Naive thymus-derived CD4-positive, alpha-beta T cell (primary cell): ENCODE measurements at regions not wholly inside any gene's neighbourhood (a gene's known extent, or its start where the extent isn't known, plus 50 kb on each side); places are given as distances from the start of the nearest gene placed in this dataset.

ENCODE experiments used
- ATAC-seq: fragments of 150-1000 bp; cut with Tn5 transposase; 2 replicates; pipeline ENCODE4 v1.10.0; 2021; ENCODE audit warnings: mild to moderate bottlenecking, moderate library complexity
- CTCF ChIA-PET: fragments of 350-600 bp; sonication (Branson Sonifier 250); formaldehyde crosslinking; loops from one replicate; lab custom pipeline; 2021; ENCODE audit warnings: antibody characterized with exemption; lab: Charles Lee
- POLR2A ChIA-PET: fragments of 350-600 bp; sonication (Branson Sonifier 250); formaldehyde crosslinking; loops from one replicate; lab custom pipeline; 2021; ENCODE audit warnings: antibody characterized with exemption, inconsistent platforms; lab: Charles Lee
- DNase-seq, 9 donors: peaks; one replicate each; pipeline versions ENCODE4 v3.0.0 to v3.0.0-alpha.2; 2020 to 2022; ENCODE audit warnings: mixed read lengths in 1 of 9
- H3K27ac ChIP-seq: one replicate; pipeline ENCODE4 v1.7.0; 2013; ENCODE audit warnings: mild to moderate bottlenecking, low read depth, low read length, moderate library complexity
- H3K27me3 ChIP-seq, 2 donors: one replicate each; pipeline ENCODE4 v1.7.0; 2013; ENCODE audit warnings: low read length in 2 of 2, mild to moderate bottlenecking in 2 of 2, moderate library complexity in 2 of 2; ENCODE audit not compliant: control insufficient read depth in 2 of 2, insufficient read depth in 2 of 2
- H3K36me3 ChIP-seq, 3 experiments: 1 replicate in 2 of 3; 2 replicates in 1 of 3; pipeline ENCODE4 v1.7.0; 2013; ENCODE audit warnings: low read length in 3 of 3, mild to moderate bottlenecking in 3 of 3, moderate library complexity in 1 of 3; ENCODE audit not compliant: insufficient read depth in 3 of 3, control insufficient read depth in 2 of 3
- H3K4me1 ChIP-seq, 2 donors: one replicate each; pipeline ENCODE4 v1.7.0; 2013; ENCODE audit warnings: low read length in 2 of 2, mild to moderate bottlenecking in 2 of 2, moderate library complexity in 1 of 2; ENCODE audit not compliant: control insufficient read depth in 2 of 2, insufficient read depth in 2 of 2
- H3K4me3 ChIP-seq: 2 replicates; pipeline ENCODE4 v1.7.0; 2013; ENCODE audit warnings: mild to moderate bottlenecking, low read length
- H3K9me3 ChIP-seq, 3 experiments: 1 replicate in 2 of 3; 2 replicates in 1 of 3; pipeline ENCODE4 v1.7.0; 2013; ENCODE audit warnings: low read length in 3 of 3; ENCODE audit not compliant: control insufficient read depth in 2 of 3
- H3K27ac Mint-ChIP-seq, 9 donors: one replicate each; pipeline ENCODE4 v1.8.0; 2020 to 2022; ENCODE audit warnings: mixed read lengths in 9 of 9, mild to moderate bottlenecking in 8 of 9, moderate library complexity in 5 of 9, inconsistent platforms in 2 of 9
- H3K27me3 Mint-ChIP-seq, 5 donors: one replicate each; pipeline ENCODE4 v1.8.0; 2021 to 2022; ENCODE audit warnings: mixed read lengths in 5 of 5, mild to moderate bottlenecking in 1 of 5
- H3K36me3 Mint-ChIP-seq, 5 donors: one replicate each; pipeline ENCODE4 v1.8.0; 2020 to 2022; ENCODE audit warnings: mixed read lengths in 5 of 5, mild to moderate bottlenecking in 3 of 5, inconsistent platforms in 1 of 5
- H3K4me1 Mint-ChIP-seq, 7 donors: one replicate each; pipeline ENCODE4 v1.8.0; 2020 to 2022; ENCODE audit warnings: mixed read lengths in 7 of 7, mild to moderate bottlenecking in 3 of 7, inconsistent platforms in 1 of 7
- H3K4me3 Mint-ChIP-seq, 10 donors: one replicate each; pipeline ENCODE4 v1.8.0; 2020 to 2022; ENCODE audit warnings: mild to moderate bottlenecking in 10 of 10, mixed read lengths in 10 of 10, moderate library complexity in 6 of 10, inconsistent platforms in 2 of 10
- H3K9me3 Mint-ChIP-seq, 11 donors: one replicate each; pipeline ENCODE4 v1.8.0; 2020 to 2022; ENCODE audit warnings: mixed read lengths in 11 of 11, mild to moderate bottlenecking in 4 of 11, inconsistent platforms in 1 of 11, moderate library complexity in 1 of 11
- intact Hi-C, 2 donors: fragments of 100-400 bp; cut with micrococcal nuclease; formaldehyde crosslinking; loops; one replicate each; pipeline ENCODE4 v1.15.1; 2023

- ATAC-seq, result no peak
Observed at GRCh38 chr9:75464726-75465125, 376.4 kb downstream of the OSTF1 start.

DNA sequence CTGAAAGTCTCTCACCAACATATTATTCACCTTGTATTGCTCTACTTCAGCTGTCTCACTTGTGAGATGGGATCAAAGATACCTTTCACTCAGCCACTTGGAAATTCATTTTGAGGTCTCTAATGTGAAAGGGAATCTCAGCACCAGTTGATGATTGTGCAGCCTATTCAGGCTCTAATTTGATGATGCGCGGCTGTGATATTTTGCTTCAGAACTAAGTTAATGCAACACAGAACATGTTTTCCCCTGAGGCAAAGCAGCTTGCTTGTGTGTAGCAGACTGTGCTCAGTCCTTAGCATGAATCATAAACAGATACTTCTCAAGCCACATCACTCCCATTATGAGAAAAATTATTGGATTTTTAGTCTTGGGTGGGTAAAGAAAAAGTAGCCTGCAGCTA is 378.8 kb downstream of the OSTF1 start:
- no peaks in the 10 kb centered on the region for H3K36me3 ChIP-seq
- POLR2A ChIA-PET, result no interaction called here
- H3K4me3 Mint-ChIP-seq, result no peak overlapping the region
- no peaks in the 10 kb centered on the region for H3K9me3 ChIP-seq
- intact Hi-C loops, result no loop called here
- no peaks in the 10 kb centered on the region for H3K4me1 ChIP-seq
- DNase-seq (no peak), ATAC-seq (no peak)
- H3K27ac Mint-ChIP-seq, result no peak overlapping the region
- H3K27me3 Mint-ChIP-seq, result peaks cover 0 to 19% (median 10%) of the 10 kb centered on the region in 5 donors
- H3K9me3 Mint-ChIP-seq, result peaks cover 0 to 3% (median 0%) of the 10 kb centered on the region in 11 donors
- CTCF ChIA-PET, result no interaction called here
- H3K27ac ChIP-seq, result no peak overlapping the region
- H3K4me3 ChIP-seq, result no peak overlapping the region
- no peaks in the 10 kb centered on the region for H3K27me3 ChIP-seq
- no peaks in the 10 kb centered on the region for H3K36me3 Mint-ChIP-seq
- H3K4me1 Mint-ChIP-seq, result no peaks in the 10 kb centered on the region

More at GRCh38 chr9:75464726-75465125, 376.4 kb downstream of the OSTF1 start:
- H3K36me3 ChIP-seq, result no peaks in the 10 kb centered on the region
- Mint-ChIP-seq H3K27ac (no peak overlapping the region), H3K9me3 (peaks cover 0 to 3% (median 0%) of the 10 kb centered on the region in 11 donors), H3K4me1 (no peaks in the 10 kb centered on the region), H3K4me3 (no peak overlapping the region), H3K27me3 (peaks cover 0 to 10% (median 0%) of the 10 kb centered on the region in 5 donors), H3K36me3 (no peaks in the 10 kb centered on the region)
- H3K27ac ChIP-seq, result no peak overlapping the region
- no peak for DNase-seq
- CTCF ChIA-PET, result no interaction called here
- no peaks in the 10 kb centered on the region for H3K4me1 ChIP-seq
- H3K4me3 ChIP-seq, result no peak overlapping the region
- POLR2A ChIA-PET, result no interaction called here
- intact Hi-C loops, result no loop called here
- H3K27me3 ChIP-seq, result no peaks in the 10 kb centered on the region
- H3K9me3 ChIP-seq, result no peaks in the 10 kb centered on the region

DNA sequence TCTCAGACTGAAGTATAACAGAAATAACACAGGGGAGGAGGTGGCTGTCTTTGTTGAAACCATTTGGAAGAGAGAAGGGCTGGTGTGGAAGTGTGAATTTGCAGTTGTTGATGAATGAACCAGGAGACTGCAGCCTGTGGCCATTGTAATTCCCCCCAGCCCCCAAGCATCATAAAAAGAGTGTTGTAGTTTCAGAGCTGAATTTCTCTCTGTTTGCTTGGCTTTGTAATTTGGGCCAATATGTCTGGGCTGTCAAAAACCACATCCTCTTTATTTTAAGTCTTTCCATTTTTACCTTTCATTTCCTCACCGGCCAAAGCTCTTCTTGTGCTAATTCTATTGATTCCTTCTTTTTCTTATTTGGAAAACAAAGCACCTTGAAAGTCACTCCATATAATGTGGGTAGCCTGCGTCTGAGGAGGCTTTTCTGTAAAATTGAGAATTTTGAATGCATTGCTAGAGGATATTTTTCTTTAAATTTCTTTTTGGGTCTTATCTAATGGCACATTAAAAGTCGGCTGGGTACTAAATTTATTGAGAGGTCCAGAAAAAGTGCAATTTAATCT is 383.3 kb downstream of the OSTF1 start:
- H3K4me1 Mint-ChIP-seq, result no peaks in the 10 kb centered on the region
- CTCF ChIA-PET, result no interaction called here
- POLR2A ChIA-PET, result no interaction called here
- peaks cover 0 to 5% (median 0%) of the 10 kb centered on the region in 11 donors for H3K9me3 Mint-ChIP-seq
- intact Hi-C loops, result no loop called here
- peaks cover 0 to 35% (median 19%) of the 10 kb centered on the region in 5 donors for H3K27me3 Mint-ChIP-seq
- no peaks in the 10 kb centered on the region for H3K36me3 Mint-ChIP-seq
- H3K36me3 ChIP-seq, result no peaks in the 10 kb centered on the region
- H3K9me3 ChIP-seq, result no peaks in the 10 kb centered on the region
- no peak overlapping the region for H3K4me3 ChIP-seq
- ATAC-seq (no peak), DNase-seq (no peak)
- H3K4me1 ChIP-seq, result no peaks in the 10 kb centered on the region
- no peak overlapping the region for H3K4me3 Mint-ChIP-seq
- no peaks in the 10 kb centered on the region for H3K27me3 ChIP-seq
- no peak overlapping the region for H3K27ac ChIP-seq
- H3K27ac Mint-ChIP-seq, result no peak overlapping the region

DNA sequence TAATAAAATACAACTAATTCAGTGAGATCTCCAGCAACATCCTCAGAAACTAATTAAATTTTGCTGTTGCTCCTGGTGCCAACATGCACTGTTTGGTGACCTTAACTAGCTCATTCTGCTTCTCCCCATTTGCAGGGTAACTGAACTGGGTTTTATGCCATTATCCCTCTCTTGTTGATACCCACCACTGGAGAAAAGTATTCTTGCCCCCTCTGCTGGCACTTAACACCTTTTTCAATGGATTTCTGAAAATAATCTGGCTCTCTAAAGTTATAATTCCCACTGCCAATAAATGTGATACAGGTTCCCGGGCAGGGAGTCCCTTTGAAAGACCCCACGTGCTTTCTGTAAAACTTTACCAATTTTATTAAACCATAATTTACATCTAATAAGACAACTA is 394.3 kb downstream of the OSTF1 start:
- intact Hi-C loops, result no loop called here
- no peak overlapping the region for H3K4me3 ChIP-seq
- H3K9me3 ChIP-seq, result no peaks in the 10 kb centered on the region
- H3K36me3 Mint-ChIP-seq, result no peaks in the 10 kb centered on the region
- ChIA-PET POLR2A (no interaction called here), CTCF (no interaction called here)
- H3K9me3 Mint-ChIP-seq, result peaks cover 0 to 20% (median 6%) of the 10 kb centered on the region in 11 donors
- no peaks in the 10 kb centered on the region for H3K4me1 Mint-ChIP-seq
- no peaks in the 10 kb centered on the region for H3K27me3 ChIP-seq
- no peaks in the 10 kb centered on the region for H3K4me1 ChIP-seq
- ATAC-seq (no peak), DNase-seq (no peak)
- no peak overlapping the region for H3K27ac ChIP-seq
- H3K27me3 Mint-ChIP-seq, result peaks cover 0 to 32% (median 17%) of the 10 kb centered on the region in 5 donors
- H3K4me3 Mint-ChIP-seq, result no peak overlapping the region
- H3K27ac Mint-ChIP-seq, result no peak overlapping the region
- no peaks in the 10 kb centered on the region for H3K36me3 ChIP-seq

DNA sequence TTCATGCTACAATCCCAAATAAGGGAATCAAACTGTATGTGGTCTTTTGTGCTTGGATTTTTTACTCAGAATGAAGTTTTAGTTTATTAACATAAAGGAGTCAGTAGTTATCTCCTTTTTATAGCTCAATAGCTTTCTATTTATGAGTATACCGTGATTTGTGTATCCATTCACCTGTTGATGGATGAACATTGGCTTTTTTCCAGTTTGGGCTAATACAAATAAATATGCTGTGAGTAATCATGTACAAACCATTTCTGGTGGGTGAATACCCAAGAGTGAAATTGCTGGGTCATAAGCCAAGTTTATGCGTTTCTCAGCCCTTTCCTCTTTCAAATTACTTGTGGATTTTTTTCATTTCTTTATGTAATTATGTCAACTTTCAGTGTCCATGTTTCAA is 395.3 kb downstream of the OSTF1 start:
- Mint-ChIP-seq H3K27ac (no peak overlapping the region), H3K4me1 (no peaks in the 10 kb centered on the region), H3K4me3 (no peak overlapping the region), H3K27me3 (peaks cover 0 to 40% (median 22%) of the 10 kb centered on the region in 5 donors), H3K9me3 (peaks cover 0 to 15% (median 0%) of the 10 kb centered on the region in 11 donors), H3K36me3 (no peaks in the 10 kb centered on the region)
- intact Hi-C loops, result no loop called here
- Histone ChIP-seq H3K4me3 (no peak overlapping the region), H3K27me3 (no peaks in the 10 kb centered on the region), H3K36me3 (no peaks in the 10 kb centered on the region), H3K4me1 (no peaks in the 10 kb centered on the region), H3K9me3 (no peaks in the 10 kb centered on the region), H3K27ac (no peak overlapping the region)
- DNase-seq (no peak), ATAC-seq (no peak)
- ChIA-PET POLR2A (no interaction called here), CTCF (no interaction called here)

DNA sequence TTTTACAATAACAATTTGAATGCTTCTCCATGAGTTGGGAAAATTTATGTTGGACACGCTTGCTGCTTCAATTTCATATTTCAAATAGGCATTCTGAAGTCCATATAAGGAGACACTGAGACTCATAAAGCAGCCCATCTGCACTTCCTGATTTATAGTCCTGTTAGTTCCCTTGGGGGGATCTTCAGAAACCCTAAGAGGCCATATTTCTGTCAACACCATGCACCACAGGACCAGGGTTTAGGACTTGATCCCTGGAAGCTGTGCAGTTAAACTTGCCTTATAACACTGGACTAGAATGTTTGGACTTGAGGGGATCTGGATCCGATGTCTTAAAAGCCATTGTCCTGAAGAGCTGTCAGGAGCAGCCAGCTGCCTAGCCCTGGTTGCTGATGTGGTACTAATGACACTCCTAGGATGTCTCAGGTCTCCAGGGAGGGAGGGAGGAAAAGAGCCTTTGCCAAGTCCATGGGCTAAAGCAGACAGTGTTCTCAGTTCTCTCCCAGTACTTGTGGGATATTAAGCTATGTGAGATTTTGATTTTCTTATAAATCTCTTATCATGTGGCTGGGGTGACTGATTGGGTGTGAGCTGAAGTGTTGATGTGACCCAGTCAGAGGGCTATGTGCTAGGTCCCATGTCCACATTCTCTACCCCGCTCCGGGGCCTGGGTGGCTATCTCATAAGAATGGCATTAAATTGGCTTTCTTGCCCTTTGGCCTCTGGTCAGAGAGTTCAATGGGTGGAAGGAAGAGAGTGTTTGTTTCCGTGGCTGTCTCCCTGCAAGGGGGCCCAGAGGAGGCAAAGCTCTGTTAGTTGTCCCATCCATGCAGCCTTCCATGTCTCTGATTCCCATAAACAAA is 399.8 kb downstream of the OSTF1 start:
- H3K4me1 ChIP-seq, result no peaks in the 10 kb centered on the region
- CTCF ChIA-PET, result no interaction called here
- no peak for DNase-seq
- no peak overlapping the region for H3K27ac ChIP-seq
- H3K9me3 ChIP-seq, result no peaks in the 10 kb centered on the region
- Mint-ChIP-seq H3K36me3 (peaks cover 0 to 4% (median 0%) of the 10 kb centered on the region in 5 donors), H3K27ac (no peak overlapping the region), H3K9me3 (peaks cover 0 to 6% (median 3%) of the 10 kb centered on the region in 11 donors), H3K4me3 (no peak overlapping the region), H3K4me1 (no peaks in the 10 kb centered on the region), H3K27me3 (peaks cover 0 to 38% (median 5%) of the 10 kb centered on the region in 5 donors)
- intact Hi-C loops, result no loop called here
- POLR2A ChIA-PET, result no interaction called here
- ATAC-seq, result no peak
- H3K27me3 ChIP-seq, result no peaks in the 10 kb centered on the region
- H3K4me3 ChIP-seq, result no peak overlapping the region
- no peaks in the 10 kb centered on the region for H3K36me3 ChIP-seq
